Thyroid gland (tissue), 4 donors: ENCODE measurements at regions not wholly inside any gene's neighbourhood (a gene's known extent, or its start where the extent isn't known, plus 50 kb on each side); places are given as distances from the start of the nearest gene placed in this dataset.
A peak's percentile ranks its signal among the peaks of the same experiment; 100 is the strongest.

Experiments
- DNase-seq, 2 donors: peaks; one replicate each; pipeline ENCODE4 v3.0.0-alpha.2; 2019
- H3K27ac ChIP-seq, 3 donors: fragments of 200-600 bp; sonication (generic); 1 replicate in 2 of 3; 2 replicates in 1 of 3; pipeline ENCODE4 v1.5.1; 2016 to 2019; ENCODE audit warnings: mild to moderate bottlenecking in 1 of 3, moderate library complexity in 1 of 3
- H3K27me3 ChIP-seq: fragments of 200-600 bp; sonication (generic); one replicate; pipeline ENCODE4 v1.5.1; 2019
- H3K36me3 ChIP-seq, 2 donors: fragments of 200-600 bp; sonication (generic); one replicate each; pipeline ENCODE4 v1.5.1; 2016 to 2019
- H3K4me1 ChIP-seq, 2 donors: fragments of 200-600 bp; sonication (generic); one replicate each; pipeline ENCODE4 v1.5.1; 2017 to 2019
- H3K4me3 ChIP-seq, 3 donors: fragments of 200-600 bp; sonication (generic); replicated peaks in 1 of 3; 1 replicate in 2 of 3; 2 replicates in 1 of 3; pipeline ENCODE4 v1.5.1; 2016; ENCODE audit warnings: mild to moderate bottlenecking in 1 of 3
- H3K9me3 ChIP-seq: fragments of 200-600 bp; sonication (generic); one replicate; pipeline ENCODE4 v1.5.1; 2017
- CTCF ChIP-seq, 6 experiments: fragments of 200-600 bp in 3 of 6; fragments of 450-650 bp in 3 of 6; sonication (generic) in 3 of 6; IDR thresholded peaks; one replicate each; pipeline ENCODE4 v1.5.1; 2016 to 2019; ENCODE audit warnings: antibody characterized with exemption in 6 of 6, mild to moderate bottlenecking in 2 of 6, inconsistent platforms in 1 of 6, moderate library complexity in 1 of 6
- POLR2A ChIP-seq, 2 donors: fragments of 450-650 bp; IDR thresholded peaks; one replicate each; pipeline ENCODE4 v1.6.1; 2017; ENCODE audit warnings: antibody characterized with exemption in 2 of 2, mild to moderate bottlenecking in 2 of 2, moderate library complexity in 1 of 2
- WGBS, 2 donors: methylation state at CpG; one replicate each; pipeline ENCODE4 v1.1.5; 2017; 5-methylcytosine and 5-hydroxymethylcytosine counted together
- intact Hi-C: fragments of 100-400 bp; cut with DNase I; formaldehyde crosslinking; loops from one replicate; pipeline ENCODE4 v1.15.1; 2023

GRCh38 chr16:79336437-79337229, 263.9 kb downstream of the MAF start:
- no peak for DNase-seq

GRCh38 chr16:79334127-79334526, 266.4 kb downstream of the MAF start:
- TF ChIP-seq CTCF (IDR thresholded peaks at IDR 0.05) (peak in 2 of 6 experiments; percentile 18 to 26), POLR2A (IDR thresholded peaks at IDR 0.05) (no peak)
- Histone ChIP-seq H3K9me3 (no peaks in the 10 kb centered on the region), H3K27me3 (no peaks in the 10 kb centered on the region), H3K4me3 (no peak overlapping the region), H3K36me3 (no peaks in the 10 kb centered on the region), H3K27ac (no peak overlapping the region), H3K4me1 (no peaks in the 10 kb centered on the region)
- intact Hi-C loops = no loop called here
- WGBS, 2 donors = 72% methylated on average over 13 of the region's 13 CpGs
- peak; percentile 10 to 38 for DNase-seq

More at GRCh38 chr16:79336437-79337229, 263.9 kb downstream of the MAF start:
- no peak overlapping the region for H3K4me3 ChIP-seq
- intact Hi-C loops = no loop called here
- no peak overlapping the region for H3K27ac ChIP-seq
- no peaks in the 10 kb centered on the region for H3K9me3 ChIP-seq
- H3K36me3 ChIP-seq = no peaks in the 10 kb centered on the region
- no peaks in the 10 kb centered on the region for H3K4me1 ChIP-seq
- TF ChIP-seq POLR2A (IDR thresholded peaks at IDR 0.05) (no peak), CTCF (IDR thresholded peaks at IDR 0.05) (no peak)
- no peaks in the 10 kb centered on the region for H3K27me3 ChIP-seq
- WGBS, 2 donors = 86% methylated on average over 6 of the region's 6 CpGs

GRCh38 chr16:79331066-79331465, 269.5 kb downstream of the MAF start:
- H3K36me3 ChIP-seq = no peaks in the 10 kb centered on the region
- TF ChIP-seq CTCF (IDR thresholded peaks at IDR 0.05) = no peak
- no peak for TF ChIP-seq POLR2A (IDR thresholded peaks at IDR 0.05)
- WGBS, 2 donors = 92 to 98% methylated on average over 2 of the region's 2 CpGs
- no peak for DNase-seq
- H3K27ac ChIP-seq = no peak overlapping the region
- no peak overlapping the region for H3K4me3 ChIP-seq
- intact Hi-C loops = no loop called here
- H3K27me3 ChIP-seq = no peaks in the 10 kb centered on the region
- H3K4me1 ChIP-seq = peaks cover 0 to 4% of the 10 kb centered on the region in 2 donors
- H3K9me3 ChIP-seq = no peaks in the 10 kb centered on the region

GRCh38 chr16:79329967-79330366, 270.6 kb downstream of the MAF start:
- intact Hi-C loops = no loop called here
- no peaks in the 10 kb centered on the region for H3K9me3 ChIP-seq
- H3K36me3 ChIP-seq = no peaks in the 10 kb centered on the region
- H3K27me3 ChIP-seq = no peaks in the 10 kb centered on the region
- TF ChIP-seq CTCF (IDR thresholded peaks at IDR 0.05) (no peak), POLR2A (IDR thresholded peaks at IDR 0.05) (no peak)
- 97 to 98% methylated on average over 4 of the region's 4 CpGs for WGBS, 2 donors
- H3K27ac ChIP-seq = no peak overlapping the region
- H3K4me3 ChIP-seq = no peak overlapping the region
- no peak for DNase-seq
- H3K4me1 ChIP-seq = peaks cover 0 to 4% of the 10 kb centered on the region in 2 donors

GRCh38 chr16:79329166-79329521, 271.4 kb downstream of the MAF start:
- Histone ChIP-seq H3K27ac (no peak overlapping the region), H3K4me3 (no peak overlapping the region), H3K27me3 (no peaks in the 10 kb centered on the region), H3K36me3 (no peaks in the 10 kb centered on the region), H3K4me1 (peaks cover 0 to 4% of the 10 kb centered on the region in 2 donors), H3K9me3 (no peaks in the 10 kb centered on the region)
- intact Hi-C loops = no loop called here
- no peak for TF ChIP-seq POLR2A (IDR thresholded peaks at IDR 0.05)
- TF ChIP-seq CTCF (IDR thresholded peaks at IDR 0.05) = no peak
- 86% methylated on average over 5 of the region's 5 CpGs for WGBS, 2 donors
- DNase-seq = no peak
